ENCODE measurements at regions not wholly inside any gene's neighbourhood (a gene's known extent, or its start where the extent isn't known, plus 50 kb on each side); places are given as distances from the start of the nearest gene placed in this dataset.

DNA sequence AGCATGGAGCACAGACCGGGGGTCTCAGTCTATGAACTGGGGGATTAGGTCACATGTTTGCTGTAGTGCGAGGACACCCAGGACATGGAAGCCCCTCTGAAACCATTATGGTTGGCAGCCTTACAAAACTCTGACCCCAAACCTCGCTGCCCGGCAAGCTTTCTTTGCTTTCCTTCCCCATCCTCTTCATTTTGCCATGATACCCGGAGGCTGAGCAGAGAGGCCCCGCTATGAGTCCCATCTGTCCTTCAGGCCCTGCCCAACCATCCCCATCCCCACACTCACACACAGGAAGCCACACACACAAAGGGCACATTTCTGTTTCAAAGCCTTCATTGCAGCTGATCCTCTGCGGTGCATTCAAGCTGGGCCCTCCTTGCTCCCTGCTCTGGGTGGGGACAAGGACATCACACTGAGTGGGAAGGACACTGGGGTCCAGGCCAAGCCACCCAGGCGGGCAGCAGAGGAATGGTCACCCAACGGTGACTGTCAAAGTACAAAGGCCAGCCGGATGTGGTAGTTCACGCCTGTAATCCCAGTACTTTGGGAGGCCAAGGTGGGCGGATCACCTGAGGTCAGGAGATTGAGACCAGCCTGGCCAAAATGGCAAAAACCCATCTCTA lies 176.5 kb downstream of the CTTN start:
- no peak overlapping the region for H3K4me3 Mint-ChIP-seq
- Histone ChIP-seq H3F3A (replicated peaks; ENCODE audit: low read depth) (no peaks in the 10 kb centered on the region), H2AFZ (no peak overlapping the region), H3K27me3 (ENCODE audit: insufficient read depth) (no peaks in the 10 kb centered on the region), H4K20me1 (replicated peaks; ENCODE audit: insufficient read depth) (no peaks in the 10 kb centered on the region; the same call in 1 of the 2 replicates), H3K9me2 (ENCODE audit: insufficient read depth) (no peaks in the 10 kb centered on the region), H3K27ac (ENCODE audit: low read depth) (no peak overlapping the region), H3K4me3 (no peak overlapping the region), H3K36me3 (ENCODE audit: insufficient read depth) (no peaks in the 10 kb centered on the region), H3K79me2 (replicated peaks; ENCODE audit: insufficient read depth) (no peaks in the 10 kb centered on the region), H3K4me1 (ENCODE audit: insufficient read depth) (no peaks in the 10 kb centered on the region), H3K4me2 (no peak overlapping the region)
- peaks cover 10% of the 10 kb centered on the region for H3K27me3 Mint-ChIP-seq (ENCODE audit: insufficient read depth, low read depth, poor library complexity)
- DNase-seq (ENCODE audit: low spot score): no peak
- H3K27ac Mint-ChIP-seq: no peak overlapping the region
- ATAC-seq: no peak
- peaks cover 3% of the 10 kb centered on the region for H3K36me3 Mint-ChIP-seq (ENCODE audit: low read depth)
- TF ChIP-seq, protein P1, sequence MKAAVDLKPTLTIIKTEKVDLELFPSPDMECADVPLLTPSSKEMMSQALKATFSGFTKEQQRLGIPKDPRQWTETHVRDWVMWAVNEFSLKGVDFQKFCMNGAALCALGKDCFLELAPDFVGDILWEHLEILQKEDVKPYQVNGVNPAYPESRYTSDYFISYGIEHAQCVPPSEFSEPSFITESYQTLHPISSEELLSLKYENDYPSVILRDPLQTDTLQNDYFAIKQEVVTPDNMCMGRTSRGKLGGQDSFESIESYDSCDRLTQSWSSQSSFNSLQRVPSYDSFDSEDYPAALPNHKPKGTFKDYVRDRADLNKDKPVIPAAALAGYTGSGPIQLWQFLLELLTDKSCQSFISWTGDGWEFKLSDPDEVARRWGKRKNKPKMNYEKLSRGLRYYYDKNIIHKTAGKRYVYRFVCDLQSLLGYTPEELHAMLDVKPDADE (IDR thresholded peaks at IDR 0.05): no peak
- TF ChIP-seq, protein P2, sequence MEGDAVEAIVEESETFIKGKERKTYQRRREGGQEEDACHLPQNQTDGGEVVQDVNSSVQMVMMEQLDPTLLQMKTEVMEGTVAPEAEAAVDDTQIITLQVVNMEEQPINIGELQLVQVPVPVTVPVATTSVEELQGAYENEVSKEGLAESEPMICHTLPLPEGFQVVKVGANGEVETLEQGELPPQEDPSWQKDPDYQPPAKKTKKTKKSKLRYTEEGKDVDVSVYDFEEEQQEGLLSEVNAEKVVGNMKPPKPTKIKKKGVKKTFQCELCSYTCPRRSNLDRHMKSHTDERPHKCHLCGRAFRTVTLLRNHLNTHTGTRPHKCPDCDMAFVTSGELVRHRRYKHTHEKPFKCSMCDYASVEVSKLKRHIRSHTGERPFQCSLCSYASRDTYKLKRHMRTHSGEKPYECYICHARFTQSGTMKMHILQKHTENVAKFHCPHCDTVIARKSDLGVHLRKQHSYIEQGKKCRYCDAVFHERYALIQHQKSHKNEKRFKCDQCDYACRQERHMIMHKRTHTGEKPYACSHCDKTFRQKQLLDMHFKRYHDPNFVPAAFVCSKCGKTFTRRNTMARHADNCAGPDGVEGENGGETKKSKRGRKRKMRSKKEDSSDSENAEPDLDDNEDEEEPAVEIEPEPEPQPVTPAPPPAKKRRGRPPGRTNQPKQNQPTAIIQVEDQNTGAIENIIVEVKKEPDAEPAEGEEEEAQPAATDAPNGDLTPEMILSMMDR (conservative IDR thresholded peaks at IDR 0.05; ENCODE audit: low read depth in 2 of 2): no peak
- TF ChIP-seq POLR2AphosphoS5 (IDR thresholded peaks at IDR 0.05; ENCODE audit: low read depth) (no peak), EZH2 (IDR thresholded peaks at IDR 0.05; ENCODE audit: low read depth, unreplicated experiment) (no peak), CREB1 (CRISPR knock-in tag; IDR thresholded peaks at IDR 0.05; ENCODE audit: low read depth) (no peak), EZH2phosphoT487 (IDR thresholded peaks at IDR 0.05; ENCODE audit: unreplicated experiment) (no peak), JUNB (IDR thresholded peaks at IDR 0.05; ENCODE audit: unreplicated experiment) (no peak), STAT1 (IDR thresholded peaks at IDR 0.05; ENCODE audit: unreplicated experiment) (no peak), ZNF114 (CRISPR knock-in tag; IDR thresholded peaks at IDR 0.05) (no peak), NANOG (IDR thresholded peaks at IDR 0.05; ENCODE audit: borderline replicate concordance) (no peak), ZNF331 (CRISPR knock-in tag; IDR thresholded peaks at IDR 0.05; ENCODE audit: low read depth) (no peak)
- TF ChIP-seq, protein P3, sequence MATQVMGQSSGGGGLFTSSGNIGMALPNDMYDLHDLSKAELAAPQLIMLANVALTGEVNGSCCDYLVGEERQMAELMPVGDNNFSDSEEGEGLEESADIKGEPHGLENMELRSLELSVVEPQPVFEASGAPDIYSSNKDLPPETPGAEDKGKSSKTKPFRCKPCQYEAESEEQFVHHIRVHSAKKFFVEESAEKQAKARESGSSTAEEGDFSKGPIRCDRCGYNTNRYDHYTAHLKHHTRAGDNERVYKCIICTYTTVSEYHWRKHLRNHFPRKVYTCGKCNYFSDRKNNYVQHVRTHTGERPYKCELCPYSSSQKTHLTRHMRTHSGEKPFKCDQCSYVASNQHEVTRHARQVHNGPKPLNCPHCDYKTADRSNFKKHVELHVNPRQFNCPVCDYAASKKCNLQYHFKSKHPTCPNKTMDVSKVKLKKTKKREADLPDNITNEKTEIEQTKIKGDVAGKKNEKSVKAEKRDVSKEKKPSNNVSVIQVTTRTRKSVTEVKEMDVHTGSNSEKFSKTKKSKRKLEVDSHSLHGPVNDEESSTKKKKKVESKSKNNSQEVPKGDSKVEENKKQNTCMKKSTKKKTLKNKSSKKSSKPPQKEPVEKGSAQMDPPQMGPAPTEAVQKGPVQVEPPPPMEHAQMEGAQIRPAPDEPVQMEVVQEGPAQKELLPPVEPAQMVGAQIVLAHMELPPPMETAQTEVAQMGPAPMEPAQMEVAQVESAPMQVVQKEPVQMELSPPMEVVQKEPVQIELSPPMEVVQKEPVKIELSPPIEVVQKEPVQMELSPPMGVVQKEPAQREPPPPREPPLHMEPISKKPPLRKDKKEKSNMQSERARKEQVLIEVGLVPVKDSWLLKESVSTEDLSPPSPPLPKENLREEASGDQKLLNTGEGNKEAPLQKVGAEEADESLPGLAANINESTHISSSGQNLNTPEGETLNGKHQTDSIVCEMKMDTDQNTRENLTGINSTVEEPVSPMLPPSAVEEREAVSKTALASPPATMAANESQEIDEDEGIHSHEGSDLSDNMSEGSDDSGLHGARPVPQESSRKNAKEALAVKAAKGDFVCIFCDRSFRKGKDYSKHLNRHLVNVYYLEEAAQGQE (IDR thresholded peaks at IDR 0.05; ENCODE audit: unreplicated experiment): no peak
- TF ChIP-seq, protein P4, sequence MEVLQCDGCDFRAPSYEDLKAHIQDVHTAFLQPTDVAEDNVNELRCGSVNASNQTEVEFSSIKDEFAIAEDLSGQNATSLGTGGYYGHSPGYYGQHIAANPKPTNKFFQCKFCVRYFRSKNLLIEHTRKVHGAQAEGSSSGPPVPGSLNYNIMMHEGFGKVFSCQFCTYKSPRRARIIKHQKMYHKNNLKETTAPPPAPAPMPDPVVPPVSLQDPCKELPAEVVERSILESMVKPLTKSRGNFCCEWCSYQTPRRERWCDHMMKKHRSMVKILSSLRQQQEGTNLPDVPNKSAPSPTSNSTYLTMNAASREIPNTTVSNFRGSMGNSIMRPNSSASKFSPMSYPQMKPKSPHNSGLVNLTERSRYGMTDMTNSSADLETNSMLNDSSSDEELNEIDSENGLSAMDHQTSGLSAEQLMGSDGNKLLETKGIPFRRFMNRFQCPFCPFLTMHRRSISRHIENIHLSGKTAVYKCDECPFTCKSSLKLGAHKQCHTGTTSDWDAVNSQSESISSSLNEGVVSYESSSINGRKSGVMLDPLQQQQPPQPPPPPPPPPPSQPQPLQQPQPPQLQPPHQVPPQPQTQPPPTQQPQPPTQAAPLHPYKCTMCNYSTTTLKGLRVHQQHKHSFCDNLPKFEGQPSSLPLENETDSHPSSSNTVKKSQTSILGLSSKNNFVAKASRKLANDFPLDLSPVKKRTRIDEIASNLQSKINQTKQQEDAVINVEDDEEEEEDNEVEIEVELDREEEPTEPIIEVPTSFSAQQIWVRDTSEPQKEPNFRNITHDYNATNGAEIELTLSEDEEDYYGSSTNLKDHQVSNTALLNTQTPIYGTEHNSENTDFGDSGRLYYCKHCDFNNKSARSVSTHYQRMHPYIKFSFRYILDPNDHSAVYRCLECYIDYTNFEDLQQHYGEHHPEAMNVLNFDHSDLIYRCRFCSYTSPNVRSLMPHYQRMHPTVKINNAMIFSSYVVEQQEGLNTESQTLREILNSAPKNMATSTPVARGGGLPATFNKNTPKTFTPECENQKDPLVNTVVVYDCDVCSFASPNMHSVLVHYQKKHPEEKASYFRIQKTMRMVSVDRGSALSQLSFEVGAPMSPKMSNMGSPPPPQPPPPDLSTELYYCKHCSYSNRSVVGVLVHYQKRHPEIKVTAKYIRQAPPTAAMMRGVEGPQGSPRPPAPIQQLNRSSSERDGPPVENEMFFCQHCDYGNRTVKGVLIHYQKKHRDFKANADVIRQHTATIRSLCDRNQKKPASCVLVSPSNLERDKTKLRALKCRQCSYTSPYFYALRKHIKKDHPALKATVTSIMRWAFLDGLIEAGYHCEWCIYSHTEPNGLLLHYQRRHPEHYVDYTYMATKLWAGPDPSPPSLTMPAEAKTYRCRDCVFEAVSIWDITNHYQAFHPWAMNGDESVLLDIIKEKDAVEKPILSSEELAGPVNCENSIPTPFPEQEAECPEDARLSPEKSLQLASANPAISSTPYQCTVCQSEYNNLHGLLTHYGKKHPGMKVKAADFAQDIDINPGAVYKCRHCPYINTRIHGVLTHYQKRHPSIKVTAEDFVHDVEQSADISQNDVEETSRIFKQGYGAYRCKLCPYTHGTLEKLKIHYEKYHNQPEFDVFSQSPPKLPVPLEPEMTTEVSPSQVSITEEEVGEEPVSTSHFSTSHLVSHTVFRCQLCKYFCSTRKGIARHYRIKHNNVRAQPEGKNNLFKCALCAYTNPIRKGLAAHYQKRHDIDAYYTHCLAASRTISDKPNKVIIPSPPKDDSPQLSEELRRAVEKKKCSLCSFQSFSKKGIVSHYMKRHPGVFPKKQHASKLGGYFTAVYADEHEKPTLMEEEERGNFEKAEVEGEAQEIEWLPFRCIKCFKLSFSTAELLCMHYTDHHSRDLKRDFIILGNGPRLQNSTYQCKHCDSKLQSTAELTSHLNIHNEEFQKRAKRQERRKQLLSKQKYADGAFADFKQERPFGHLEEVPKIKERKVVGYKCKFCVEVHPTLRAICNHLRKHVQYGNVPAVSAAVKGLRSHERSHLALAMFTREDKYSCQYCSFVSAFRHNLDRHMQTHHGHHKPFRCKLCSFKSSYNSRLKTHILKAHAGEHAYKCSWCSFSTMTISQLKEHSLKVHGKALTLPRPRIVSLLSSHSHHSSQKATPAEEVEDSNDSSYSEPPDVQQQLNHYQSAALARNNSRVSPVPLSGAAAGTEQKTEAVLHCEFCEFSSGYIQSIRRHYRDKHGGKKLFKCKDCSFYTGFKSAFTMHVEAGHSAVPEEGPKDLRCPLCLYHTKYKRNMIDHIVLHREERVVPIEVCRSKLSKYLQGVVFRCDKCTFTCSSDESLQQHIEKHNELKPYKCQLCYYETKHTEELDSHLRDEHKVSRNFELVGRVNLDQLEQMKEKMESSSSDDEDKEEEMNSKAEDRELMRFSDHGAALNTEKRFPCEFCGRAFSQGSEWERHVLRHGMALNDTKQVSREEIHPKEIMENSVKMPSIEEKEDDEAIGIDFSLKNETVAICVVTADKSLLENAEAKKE (CRISPR knock-in tag; IDR thresholded peaks at IDR 0.05): no peak
- H3K4me1 Mint-ChIP-seq: peaks cover 21% of the 10 kb centered on the region; the same call in 2 of the 3 replicates
- no peaks in the 10 kb centered on the region for H3K9me3 Mint-ChIP-seq

Data from GM23338 (cell line).